ES-I3 (cell line): ENCODE measurements at regions not wholly inside any gene's neighbourhood (a gene's known extent, or its start where the extent isn't known, plus 50 kb on each side); places are given as distances from the start of the nearest gene placed in this dataset.

ENCODE experiments used
- H3K36me3 ChIP-seq: 2 replicates; pipeline ENCODE4 v1.6.1; 2013; ENCODE audit warnings: mild to moderate bottlenecking, low read length, control low read depth, moderate library complexity; ENCODE audit not compliant: insufficient read depth
- H3K4me1 ChIP-seq: 2 replicates; pipeline ENCODE4 v1.6.1; 2013; ENCODE audit warnings: mild to moderate bottlenecking, control low read depth, low read length; ENCODE audit not compliant: insufficient read depth
- H3K9ac ChIP-seq: 2 replicates; pipeline ENCODE4 v1.6.1; 2013; ENCODE audit warnings: low read depth, mild to moderate bottlenecking, low read length, moderate library complexity
- H3K9me3 ChIP-seq: 2 replicates; pipeline ENCODE4 v1.6.1; 2013; ENCODE audit warnings: mild to moderate bottlenecking, low read length, moderate library complexity; ENCODE audit not compliant: control insufficient read depth, insufficient read depth

DNA sequence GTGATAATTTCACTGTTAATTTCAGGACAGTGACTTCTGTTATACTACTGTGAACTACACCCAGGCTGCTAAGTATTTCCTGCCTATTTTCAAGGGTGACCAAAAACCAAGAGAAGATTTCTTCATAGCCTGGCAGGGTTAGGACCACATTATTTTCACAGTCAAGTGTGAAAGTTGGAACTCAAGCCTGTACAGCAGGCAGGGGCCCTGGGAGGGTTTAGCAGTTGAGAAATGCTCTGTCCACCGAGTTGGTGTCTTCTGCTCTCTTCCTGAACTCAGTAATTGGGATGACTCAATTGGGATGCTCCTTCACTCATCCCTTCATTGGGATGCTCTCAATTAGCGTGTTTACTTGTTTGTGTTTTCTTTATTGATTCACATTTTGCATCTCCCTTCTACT lies 347.3 kb upstream of the CDH11 start:
- H3K9ac ChIP-seq: no peak overlapping the region
- no peaks in the 10 kb centered on the region for H3K9me3 ChIP-seq
- no peaks in the 10 kb centered on the region for H3K4me1 ChIP-seq
- H3K36me3 ChIP-seq: no peaks in the 10 kb centered on the region

DNA sequence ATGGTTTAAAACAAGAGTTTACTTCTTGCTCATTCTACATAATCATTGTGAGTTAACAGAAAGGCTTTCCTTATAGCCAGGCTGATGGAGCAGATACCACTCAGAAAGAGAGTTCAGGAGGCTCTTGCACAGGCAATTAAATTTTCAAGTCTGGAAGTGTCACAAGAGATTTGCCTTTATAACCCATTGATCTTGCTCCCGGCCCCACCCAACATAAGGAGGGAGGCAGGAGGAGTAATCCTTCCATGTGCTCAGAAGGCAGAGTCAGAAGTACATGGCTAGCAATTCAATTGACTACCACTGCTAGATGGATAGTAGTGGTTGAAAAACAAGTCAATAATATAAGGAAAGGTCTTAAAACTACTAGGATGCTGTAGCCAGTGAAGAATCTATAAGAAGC lies 346.3 kb upstream of the CDH11 start:
- Histone ChIP-seq H3K4me1 (no peaks in the 10 kb centered on the region), H3K9me3 (no peaks in the 10 kb centered on the region), H3K9ac (no peak overlapping the region), H3K36me3 (no peaks in the 10 kb centered on the region)

DNA sequence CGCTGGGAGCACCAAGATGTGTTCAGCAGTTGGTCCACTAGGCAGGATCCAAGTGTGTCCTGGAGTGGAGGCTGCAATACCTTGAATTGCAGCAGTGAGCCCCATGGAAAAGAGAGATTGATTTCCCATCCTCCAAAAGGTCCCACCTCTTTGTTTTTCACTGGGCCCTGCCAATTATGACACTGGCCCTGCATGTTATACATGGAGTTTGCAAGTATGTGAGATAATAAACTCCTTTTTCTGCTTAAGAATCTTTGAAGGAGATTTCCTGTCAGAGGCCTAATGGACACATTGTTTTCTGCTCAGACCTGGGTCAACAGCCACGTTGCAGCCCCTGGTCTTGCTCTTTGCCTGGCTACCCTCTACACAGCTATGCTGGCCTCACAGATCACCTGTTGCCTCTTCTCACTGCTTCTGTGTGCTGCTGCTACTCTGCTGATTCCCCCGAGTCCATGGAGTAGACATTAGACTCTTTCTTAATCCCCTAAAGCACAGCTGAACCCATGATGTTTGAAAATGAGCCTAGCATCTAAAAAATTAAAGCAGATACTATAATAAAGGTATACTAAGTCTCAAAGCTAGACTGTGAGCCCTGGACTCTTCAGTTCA lies 341.9 kb upstream of the CDH11 start:
- no peaks in the 10 kb centered on the region for H3K36me3 ChIP-seq
- no peak overlapping the region for H3K9ac ChIP-seq
- H3K9me3 ChIP-seq: no peaks in the 10 kb centered on the region
- H3K4me1 ChIP-seq: no peaks in the 10 kb centered on the region

DNA sequence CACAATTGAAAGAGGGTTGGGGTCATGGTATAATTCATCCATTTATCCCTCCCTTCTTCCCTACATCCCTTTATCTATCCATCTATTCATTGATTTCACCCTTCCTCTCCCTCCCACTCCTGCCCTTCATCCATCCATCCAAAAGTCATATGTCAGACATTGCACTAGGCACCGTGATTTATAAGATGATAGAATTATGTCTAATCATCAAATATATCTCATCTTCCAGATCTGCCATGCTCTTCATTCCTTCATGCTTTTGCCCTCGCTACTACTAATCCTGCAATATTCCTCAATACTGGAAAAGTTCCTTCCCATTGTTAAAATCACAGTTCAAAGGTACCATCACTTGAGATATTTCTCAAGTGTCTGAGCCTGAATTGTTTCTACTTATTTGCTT lies 335.2 kb upstream of the CDH11 start:
- Histone ChIP-seq H3K9ac (no peak overlapping the region), H3K9me3 (no peaks in the 10 kb centered on the region), H3K4me1 (no peaks in the 10 kb centered on the region), H3K36me3 (no peaks in the 10 kb centered on the region)

DNA sequence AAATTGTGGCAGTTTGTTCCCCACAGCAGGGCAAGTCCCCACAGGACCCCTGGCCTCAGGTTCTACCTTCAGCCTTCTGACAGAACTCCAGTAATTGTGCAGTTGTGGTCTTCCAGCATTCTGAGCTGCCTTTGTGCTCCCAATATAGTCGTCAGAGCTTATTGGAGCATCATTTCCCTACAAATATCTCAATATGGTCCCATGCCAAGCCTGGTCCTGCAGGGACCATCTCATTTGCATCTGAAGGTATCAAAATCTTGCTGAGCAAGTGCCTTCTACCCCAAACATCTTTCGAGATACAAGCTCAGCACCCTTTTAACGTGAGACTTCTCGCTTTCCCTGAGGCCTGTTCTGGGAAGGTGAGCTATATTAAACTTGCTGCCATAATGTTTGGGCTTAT lies 333.9 kb upstream of the CDH11 start:
- Histone ChIP-seq H3K9me3 (no peaks in the 10 kb centered on the region), H3K4me1 (no peaks in the 10 kb centered on the region), H3K36me3 (no peaks in the 10 kb centered on the region), H3K9ac (no peak overlapping the region)

DNA sequence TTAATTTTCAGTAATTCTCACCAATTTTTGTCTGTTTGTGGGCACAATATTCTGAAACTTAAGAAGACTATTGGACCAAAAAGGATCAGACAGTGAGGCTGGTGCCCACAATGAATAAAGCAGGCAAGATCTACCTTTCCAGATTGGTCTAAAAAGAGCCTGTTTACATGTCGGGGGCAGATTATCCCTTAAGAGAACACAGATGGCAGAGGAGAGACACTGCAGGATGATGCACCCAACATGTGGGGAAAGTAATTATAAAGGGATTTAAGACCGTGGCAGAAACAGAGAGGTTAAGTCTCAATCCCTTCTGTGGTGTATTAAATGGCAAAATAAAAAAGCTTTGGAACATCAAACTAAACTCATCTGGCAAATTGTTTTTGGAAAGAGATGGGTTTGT lies 331.8 kb upstream of the CDH11 start:
- H3K9ac ChIP-seq: no peak overlapping the region
- no peaks in the 10 kb centered on the region for H3K36me3 ChIP-seq
- no peaks in the 10 kb centered on the region for H3K9me3 ChIP-seq

DNA sequence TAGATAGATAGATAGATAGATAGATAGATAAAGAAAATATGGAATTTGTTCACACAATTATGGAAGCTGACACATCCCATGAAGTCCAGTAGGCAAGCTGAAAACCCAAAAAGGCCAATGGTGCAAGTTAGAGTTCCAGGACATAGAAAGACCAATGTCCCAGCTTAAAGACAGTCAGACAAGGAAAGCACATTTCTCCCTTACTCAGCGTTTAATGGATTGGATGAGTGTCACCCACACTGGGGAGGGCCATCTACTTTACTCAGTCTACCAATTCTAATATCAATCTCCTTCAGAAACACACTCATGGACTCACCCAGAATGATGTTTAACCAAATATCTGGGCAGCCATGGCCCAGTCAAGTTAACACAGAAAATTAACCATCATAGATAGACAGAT lies 327.7 kb upstream of the CDH11 start:
- Histone ChIP-seq H3K36me3 (no peaks in the 10 kb centered on the region), H3K4me1 (no peaks in the 10 kb centered on the region), H3K9me3 (no peaks in the 10 kb centered on the region; the same call in 1 of the 2 replicates), H3K9ac (no peak overlapping the region)

More for the DNA sequence above, 331.8 kb upstream of the CDH11 start:
- no peaks in the 10 kb centered on the region for H3K4me1 ChIP-seq

DNA sequence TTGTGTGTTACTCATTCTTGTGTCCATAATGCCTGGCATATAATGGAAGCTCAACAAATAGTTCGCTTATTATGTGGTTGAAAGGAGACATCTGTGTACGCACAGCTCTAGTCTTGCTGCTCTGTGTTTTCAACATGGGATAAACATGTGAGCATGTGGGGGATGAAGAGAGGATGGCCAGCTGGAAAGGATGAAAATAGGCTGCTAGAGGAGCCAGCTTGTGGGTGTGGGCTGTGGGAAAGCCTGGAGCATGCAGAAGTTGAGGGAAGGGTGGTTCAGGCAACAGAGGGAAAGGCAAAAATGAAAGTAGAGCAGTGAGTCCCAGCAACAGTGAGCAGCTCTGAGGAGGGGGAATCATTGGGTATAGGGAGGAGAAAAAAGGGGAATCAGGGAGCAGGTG lies 324.6 kb upstream of the CDH11 start:
- no peaks in the 10 kb centered on the region; the same call in 1 of the 2 replicates for H3K9me3 ChIP-seq
- no peaks in the 10 kb centered on the region for H3K4me1 ChIP-seq
- no peak overlapping the region for H3K9ac ChIP-seq
- no peaks in the 10 kb centered on the region for H3K36me3 ChIP-seq

DNA sequence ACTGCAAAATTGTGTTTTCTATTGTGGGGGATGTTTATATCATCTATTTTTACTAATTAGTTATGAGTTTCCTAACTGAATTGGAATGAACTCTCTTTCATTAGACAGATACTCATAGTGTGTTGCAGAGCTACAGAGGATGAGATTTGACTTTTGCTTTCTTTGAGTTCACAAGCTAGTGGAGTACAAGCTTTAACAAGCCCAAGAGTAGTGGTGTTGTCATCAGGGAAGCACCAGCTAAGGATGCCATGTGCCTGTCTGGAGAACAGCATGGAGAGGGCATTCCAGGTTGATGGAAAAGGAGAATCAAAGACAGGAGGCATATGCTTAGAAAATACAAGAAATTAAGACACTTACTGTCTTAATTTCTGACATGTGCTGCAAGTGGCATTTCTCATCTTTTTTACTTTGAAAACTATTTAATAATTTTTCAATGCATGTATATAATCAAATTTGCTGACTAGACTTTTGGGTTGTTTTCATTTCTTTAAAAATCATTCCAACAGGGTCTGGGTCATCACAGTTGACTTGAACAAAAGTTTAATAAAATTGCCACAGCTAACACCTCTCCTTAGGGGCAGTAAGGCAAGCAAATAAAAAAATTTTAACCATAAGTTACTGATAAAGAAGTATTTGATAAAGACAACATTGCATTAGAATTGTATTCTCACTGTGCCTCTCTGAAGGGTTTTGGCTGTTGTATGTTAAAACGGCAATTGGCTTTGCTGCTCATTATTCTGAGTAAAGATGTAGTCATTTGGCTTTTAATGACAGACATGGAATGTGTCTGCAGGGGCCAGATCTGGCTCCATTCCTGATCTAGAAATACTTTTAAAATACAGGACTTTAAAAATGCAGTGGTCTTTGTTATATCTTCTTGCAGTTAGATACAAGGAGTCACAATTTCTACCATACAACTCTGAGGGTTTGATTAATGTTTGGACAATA lies 323.7 kb upstream of the CDH11 start:
- Histone ChIP-seq H3K36me3 (no peaks in the 10 kb centered on the region), H3K4me1 (no peaks in the 10 kb centered on the region), H3K9ac (no peak overlapping the region), H3K9me3 (no peaks in the 10 kb centered on the region; the same call in 1 of the 2 replicates)

DNA sequence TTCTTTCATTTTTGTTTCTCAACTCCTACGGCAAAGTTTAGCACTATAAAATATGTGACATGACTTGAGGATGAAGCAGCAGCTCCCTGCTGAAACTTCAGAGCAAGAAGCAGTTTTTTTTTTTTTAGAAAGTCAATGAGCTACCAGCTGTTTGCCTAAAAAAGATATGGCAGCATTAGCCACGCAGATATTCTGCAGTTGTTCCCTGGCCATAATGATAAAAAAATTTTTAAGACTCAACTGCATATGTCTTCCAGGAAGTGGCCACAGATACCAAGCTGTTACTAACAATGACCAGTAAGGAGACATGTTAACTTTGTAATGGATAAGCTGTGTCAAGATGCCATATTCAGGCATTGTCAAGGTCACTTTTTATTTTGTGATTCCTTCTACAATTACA lies 319.6 kb upstream of the CDH11 start:
- H3K9ac ChIP-seq: no peak overlapping the region
- H3K4me1 ChIP-seq: no peaks in the 10 kb centered on the region
- H3K9me3 ChIP-seq: no peaks in the 10 kb centered on the region
- no peaks in the 10 kb centered on the region for H3K36me3 ChIP-seq

DNA sequence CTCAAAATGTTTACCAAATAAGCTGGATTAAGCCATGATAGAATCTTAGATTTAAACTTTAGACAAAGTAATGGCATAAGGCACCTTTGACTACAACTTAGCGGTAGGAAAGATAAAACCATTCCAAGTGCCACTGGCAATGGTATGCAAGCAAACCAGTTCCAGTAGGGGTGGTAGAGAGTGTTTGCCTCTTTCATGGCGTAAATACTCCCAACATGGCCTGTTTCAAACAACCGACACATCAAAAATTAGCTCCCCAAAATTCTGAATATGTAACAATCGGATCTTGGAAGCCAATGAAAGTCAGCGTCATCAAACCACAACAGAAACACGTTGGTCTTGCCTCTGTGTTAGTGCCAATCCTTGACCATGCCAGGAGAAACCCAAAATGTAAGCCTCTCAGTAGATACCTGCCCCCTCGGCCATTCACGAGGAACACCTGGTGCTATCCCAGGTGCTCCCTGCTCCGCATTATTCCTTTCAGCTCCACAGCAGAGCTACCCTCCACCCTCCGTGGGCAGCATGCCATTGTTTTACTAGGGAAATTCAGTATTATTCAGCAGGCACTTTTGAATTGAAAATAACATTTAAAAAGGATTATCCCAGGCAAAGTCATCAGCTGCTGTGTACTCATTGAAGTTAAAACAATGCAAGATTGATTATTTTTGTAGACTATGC lies 307.8 kb upstream of the CDH11 start:
- Histone ChIP-seq H3K9ac (no peak overlapping the region), H3K9me3 (no peaks in the 10 kb centered on the region), H3K4me1 (peaks cover 10% of the 10 kb centered on the region), H3K36me3 (no peaks in the 10 kb centered on the region)

DNA sequence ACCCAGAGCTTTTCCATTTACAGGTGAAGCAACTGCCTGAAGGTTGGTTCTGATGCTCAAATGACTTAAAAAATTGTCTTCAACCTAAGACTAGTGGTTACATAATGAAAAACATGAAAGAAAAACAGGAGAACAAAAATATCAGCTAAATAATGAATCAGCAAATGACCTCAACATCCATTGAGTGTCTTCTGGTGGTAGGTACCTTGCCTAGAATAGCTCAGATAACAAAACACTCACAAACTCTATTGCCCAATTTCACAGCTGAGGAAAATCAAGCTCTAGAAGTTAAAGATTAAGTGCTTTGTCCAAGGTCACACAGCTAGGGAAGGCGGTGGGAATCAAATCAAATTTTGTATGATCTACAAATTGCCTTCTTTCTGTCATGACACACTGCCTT lies 304.6 kb upstream of the CDH11 start:
- H3K9ac ChIP-seq: no peak overlapping the region
- peaks cover 10% of the 10 kb centered on the region for H3K4me1 ChIP-seq
- no peaks in the 10 kb centered on the region for H3K9me3 ChIP-seq
- no peaks in the 10 kb centered on the region for H3K36me3 ChIP-seq

DNA sequence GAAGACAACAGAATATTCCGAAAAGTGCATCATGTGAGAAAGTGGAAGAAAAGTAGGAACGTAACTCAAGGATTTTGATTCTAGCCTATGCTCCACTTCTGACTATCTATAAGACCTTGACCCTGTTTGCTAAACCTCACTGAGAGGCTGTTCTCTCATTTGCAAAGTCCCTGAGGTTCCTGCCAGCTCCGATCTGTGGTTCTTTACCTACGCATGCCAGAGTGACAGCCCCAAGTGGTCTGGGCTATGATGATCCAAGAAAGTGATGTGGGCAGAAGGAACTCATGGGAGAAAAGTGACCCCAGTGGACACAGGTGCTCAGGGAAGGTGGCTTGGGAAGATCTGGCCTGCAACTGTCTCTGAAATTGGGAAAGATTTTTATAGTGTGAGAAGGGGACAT lies 301.1 kb upstream of the CDH11 start:
- H3K9ac ChIP-seq: no peak overlapping the region
- H3K4me1 ChIP-seq: no peaks in the 10 kb centered on the region
- H3K9me3 ChIP-seq: no peaks in the 10 kb centered on the region
- no peaks in the 10 kb centered on the region for H3K36me3 ChIP-seq

DNA sequence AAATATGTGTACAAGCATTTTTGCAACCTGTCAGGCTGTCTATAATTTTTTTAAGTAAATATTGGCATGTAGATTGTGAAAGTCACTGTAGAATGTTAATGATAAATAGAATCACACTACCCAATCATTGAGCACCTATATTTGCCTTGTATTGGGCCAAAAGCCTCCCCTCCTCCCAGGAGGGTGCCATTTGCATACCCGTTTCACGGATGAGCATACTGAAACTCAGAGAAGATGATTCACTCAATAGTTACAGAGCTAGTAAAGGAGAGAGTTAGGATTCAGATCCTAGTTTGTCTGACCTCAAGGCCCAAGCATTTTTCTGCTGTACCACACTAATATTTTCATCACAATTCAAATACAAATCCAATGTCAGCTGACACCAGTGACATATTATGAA lies 299.7 kb upstream of the CDH11 start:
- H3K9ac ChIP-seq: no peak overlapping the region
- H3K36me3 ChIP-seq: no peaks in the 10 kb centered on the region
- no peaks in the 10 kb centered on the region for H3K4me1 ChIP-seq
- H3K9me3 ChIP-seq: no peaks in the 10 kb centered on the region

DNA sequence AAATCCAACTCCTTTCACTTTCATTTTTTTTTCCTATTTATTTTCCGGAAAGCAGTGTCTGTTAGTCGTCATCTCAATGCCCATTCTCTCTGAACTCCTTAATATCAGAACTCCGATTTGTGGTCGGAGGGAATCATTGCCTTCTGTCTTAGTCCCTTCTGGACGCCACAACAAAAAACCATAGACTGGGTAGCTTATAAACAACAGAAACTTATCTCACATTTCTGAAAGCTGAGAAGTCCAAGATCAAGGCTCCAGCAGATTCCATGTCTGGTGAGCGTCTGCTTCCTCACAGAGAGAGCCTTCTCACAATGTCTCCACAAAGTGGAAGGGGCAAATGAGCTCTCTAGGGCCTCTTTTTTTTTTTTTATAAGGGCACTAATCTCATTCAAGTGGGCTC lies 296.6 kb upstream of the CDH11 start:
- H3K9me3 ChIP-seq: no peaks in the 10 kb centered on the region
- no peak overlapping the region for H3K9ac ChIP-seq
- no peaks in the 10 kb centered on the region for H3K36me3 ChIP-seq
- no peaks in the 10 kb centered on the region for H3K4me1 ChIP-seq
